ENCODE measurements at regions not wholly inside any gene's neighbourhood (a gene's known extent, or its start where the extent isn't known, plus 50 kb on each side); places are given as distances from the start of the nearest gene placed in this dataset.
"Not testable (repeated sequence)": the region's sequence is repeated elsewhere in the genome, so short reads cannot be mapped to it uniquely, and the experiment has no call there.

DNA sequence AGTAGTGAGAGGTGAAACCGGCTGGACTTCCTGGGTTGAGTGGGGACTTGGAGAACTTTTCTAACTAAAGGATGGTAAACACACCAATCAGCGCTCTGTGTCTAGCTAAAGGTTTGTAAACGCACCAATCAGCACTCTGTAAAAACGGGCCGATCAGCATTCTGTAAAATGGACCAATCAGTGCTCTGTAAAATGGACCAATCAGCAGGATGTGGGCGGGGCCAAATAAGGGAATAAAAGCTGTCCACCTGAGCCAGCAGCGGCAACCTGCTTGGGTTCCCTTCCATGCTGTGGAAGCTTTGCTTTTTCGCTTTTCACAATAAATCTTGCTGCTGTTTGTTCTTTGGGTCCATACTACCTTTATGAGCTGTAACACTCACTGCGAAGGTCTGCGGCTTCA lies 621.2 kb downstream of the JRKL start:
- not testable (repeated sequence) for DNase-seq (ENCODE audit: low spot score)

DNA sequence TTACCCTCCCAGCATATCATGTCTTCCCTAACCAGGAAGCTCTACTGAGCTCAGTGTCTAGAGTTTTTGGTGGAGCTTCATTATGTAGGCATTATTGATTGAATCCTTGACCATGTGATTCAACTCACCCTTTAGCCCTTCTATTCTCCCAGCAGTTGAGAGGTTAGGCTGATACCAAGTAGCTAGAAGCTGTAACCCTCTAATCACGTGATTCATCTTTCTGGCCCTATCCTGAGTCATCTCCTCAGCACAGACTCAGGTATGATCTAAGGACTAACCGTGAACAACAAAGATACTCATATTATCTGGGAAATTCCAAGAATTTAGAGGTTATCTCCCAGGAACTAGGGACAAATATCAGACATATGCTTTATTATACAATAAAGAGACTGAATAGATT lies 625.5 kb downstream of the JRKL start:
- DNase-seq (ENCODE audit: low spot score), result no peak

GRCh38 chr11:97019305-97019704 lies 629.5 kb downstream of the JRKL start:
- DNase-seq (ENCODE audit: low spot score), result no peak

DNA sequence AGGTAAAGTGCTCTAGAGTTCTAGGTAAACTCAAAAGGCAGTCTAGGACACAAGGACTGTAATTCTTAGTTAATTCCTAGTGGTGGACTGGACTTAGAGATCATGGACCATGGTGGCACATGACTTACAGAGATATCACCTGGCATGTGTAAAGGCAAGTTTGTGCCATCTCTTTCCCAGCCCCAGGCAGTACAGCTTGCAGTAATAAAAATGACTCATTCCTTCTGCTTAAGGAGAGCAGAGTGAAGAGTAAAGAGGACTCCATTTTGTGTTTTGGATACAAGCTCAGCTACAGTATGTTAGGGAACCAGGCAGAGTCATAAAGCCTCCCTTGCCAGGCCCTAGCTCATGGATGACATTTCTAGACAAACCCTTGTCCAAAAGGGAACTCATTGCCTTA lies 629.9 kb downstream of the JRKL start:
- DNase-seq (ENCODE audit: low spot score), result no peak

DNA sequence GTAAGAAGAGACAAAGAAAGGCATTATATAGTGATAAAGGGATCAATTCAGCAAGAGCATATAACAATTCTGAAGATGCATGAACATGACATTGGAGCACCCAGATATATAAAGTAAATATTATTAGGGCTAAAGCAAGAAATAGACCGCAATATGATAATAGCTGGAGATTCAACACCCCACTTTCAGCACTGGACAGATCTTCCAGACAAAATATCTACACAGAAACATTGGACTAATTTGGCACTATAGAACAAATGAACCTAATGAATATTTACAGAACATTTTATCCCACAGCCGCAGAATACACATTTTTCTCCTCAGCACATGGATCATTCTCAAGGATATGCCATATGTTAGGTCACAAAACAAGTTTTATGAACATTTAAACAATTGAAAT lies 633.1 kb downstream of the JRKL start:
- DNase-seq (ENCODE audit: low spot score), result no peak

GRCh38 chr11:97028836-97029406 lies 639.1 kb downstream of the JRKL start:
- no peak for DNase-seq (ENCODE audit: low spot score)

GRCh38 chr11:97033178-97033577 lies 643.4 kb downstream of the JRKL start:
- no peak for DNase-seq (ENCODE audit: low spot score)

GRCh38 chr11:97048481-97048880 lies 658.7 kb downstream of the JRKL start:
- no peak for DNase-seq (ENCODE audit: low spot score)

DNA sequence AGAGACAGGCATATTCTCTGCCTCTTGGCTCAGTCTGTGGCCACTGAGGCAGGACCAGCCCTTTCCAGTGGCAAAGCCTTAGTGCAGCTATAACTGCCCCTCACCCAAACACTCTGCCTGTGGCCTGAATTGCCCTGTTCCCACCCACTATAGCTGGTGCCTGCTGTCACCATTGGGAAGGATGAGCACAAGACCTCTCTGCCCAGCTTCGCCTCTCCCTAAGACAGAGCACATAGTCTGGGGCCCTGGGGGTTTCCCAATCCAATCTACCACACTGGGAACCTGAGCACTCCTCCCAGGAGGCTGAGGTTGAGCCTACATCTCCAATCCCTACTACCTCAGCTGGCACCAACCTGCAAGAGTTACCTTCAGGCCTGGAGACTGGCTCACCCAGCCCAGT lies 670.4 kb downstream of the JRKL start:
- DNase-seq (ENCODE audit: low spot score), result no peak

- DNase-seq (ENCODE audit: low spot score), result no peak
These were observed 679.3 kb downstream of the JRKL start for GRCh38 chr11:97069160-97069559.

DNA sequence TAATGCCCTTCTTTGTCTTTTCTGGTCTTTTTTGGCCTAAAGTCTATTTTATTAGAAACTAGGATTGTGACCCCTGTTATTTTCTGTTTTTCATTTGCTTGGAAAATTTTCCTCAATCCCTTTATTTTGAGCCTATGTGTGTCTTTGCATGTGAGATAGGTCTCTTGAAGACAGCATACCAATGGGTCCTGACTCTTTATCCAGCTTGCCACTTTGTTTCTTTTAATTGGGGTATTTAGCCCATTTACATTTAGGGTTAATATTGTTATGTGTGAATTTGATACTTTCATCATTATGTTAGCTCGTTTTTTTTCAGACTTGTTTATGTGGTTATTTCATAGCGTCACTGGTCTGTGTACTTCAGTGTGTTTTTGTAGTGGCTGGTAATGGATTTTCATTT lies 682.6 kb downstream of the JRKL start:
- DNase-seq (ENCODE audit: low spot score), result no peak

DNA sequence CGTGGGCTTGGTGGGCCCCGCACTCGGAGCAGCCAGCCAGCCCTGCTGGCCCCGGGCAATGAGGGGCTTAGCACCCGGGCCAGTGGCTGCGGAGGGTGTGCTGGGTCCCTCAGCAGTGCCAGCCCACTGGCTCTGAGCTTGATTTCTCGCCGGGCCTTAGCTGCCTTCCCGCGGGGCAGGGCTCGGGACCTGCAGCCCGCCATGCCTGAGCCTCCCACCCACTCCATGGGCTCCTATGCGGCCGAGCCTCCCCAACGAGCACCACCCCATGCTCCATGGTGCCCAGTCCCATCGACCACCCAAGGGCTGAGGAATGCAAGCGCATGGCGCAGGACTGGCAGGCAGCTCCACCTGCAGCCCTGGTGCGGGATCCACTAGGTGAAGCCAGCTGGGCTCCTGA lies 686.9 kb downstream of the JRKL start:
- not testable (repeated sequence) for DNase-seq (ENCODE audit: low spot score)

DNA sequence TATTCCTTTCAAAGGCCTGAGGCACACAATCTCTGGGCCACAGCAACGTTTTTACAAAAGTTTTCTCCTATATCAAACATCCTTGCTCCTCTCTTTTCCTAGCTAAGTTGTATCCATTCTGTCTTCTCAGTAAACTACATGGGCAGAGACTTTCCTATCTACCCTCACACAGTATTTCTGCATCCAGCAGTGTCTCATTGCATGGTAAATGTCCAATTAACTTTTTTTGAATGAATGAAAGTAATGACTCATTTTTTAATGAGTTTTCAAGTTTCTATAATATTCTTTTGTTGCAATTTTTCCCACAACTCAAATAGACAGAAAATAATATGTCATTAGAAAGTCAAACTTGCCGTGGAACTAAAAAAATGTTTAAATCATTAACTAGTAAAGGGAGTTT lies 688.6 kb downstream of the JRKL start:
- no peak for DNase-seq (ENCODE audit: low spot score)

DNA sequence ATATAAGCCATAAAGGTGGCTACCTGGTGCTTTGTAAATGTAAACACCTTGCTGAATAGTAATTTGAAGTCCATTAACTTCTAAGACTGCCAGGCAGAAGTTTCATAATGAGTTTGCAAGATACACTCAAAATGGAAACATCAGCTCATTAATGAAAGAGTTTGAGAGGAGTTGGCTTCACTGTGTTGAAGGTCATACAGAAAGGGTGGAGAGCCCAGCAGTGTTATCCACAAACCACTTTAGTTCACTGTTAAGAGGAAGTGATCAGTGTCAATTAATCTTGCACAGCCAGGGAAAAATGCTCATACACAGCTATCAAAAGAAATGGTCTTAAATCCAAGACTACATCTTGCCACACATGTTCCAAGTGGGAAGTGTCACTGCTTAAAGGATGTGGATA lies 689.4 kb downstream of the JRKL start:
- no peak for DNase-seq (ENCODE audit: low spot score)

DNA sequence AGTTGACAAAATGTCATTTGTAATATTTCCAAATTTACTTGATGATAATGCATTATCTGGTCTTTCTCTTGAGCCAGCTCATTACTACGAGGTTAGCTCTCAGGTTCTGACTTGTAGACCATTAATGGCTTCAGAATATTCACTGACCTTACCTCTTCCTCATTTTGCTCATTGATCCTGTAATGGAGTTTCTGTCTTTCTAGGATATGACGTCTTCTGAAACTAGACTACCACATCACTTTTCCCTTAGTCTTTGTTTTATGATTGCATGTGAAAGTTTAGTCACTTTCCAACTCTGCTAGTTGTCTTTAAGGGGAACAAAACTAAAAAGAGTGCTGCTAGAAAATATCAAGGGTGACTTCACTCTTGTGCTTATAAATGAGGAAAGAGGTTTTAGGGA lies 697.6 kb downstream of the JRKL start:
- DNase-seq (ENCODE audit: low spot score), result no peak

DNA sequence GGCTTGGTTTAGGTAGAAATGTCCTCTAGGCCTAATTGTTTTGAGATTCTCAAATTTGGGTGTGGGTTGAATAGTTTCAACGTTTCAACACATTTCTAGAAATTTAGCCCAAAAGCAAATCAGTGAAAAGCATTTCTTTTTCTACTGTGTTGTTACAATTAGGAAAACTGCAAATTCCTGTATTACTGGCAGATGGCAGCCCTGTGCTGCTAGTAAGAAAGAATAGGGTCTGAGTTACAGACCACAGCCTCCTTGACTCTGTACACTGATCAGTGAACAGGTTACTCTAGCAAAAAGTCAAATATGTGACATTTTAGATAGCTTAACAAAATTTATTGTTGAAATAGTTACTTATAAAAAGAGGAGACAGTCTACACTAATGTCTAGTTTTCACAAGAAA lies 703.0 kb downstream of the JRKL start:
- DNase-seq (ENCODE audit: low spot score), result peak; percentile 2

DNA sequence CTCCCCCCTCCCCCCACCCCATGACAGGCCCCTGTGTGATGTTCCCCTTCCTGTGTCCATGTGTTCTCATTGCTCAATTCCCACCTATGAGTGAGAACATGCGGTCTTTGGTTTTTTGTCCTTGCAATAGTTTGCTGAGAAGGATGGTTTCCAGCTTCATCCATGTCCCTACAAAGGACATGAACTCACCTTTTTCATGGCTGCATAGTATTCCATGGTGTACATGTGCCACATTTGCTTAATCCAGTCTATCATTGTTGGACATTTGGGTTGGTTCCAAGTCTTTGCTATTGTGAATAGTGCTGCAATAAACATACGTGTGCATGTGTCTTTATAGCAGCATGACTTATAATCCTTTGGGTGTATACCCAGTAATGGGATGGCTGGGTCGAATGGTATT lies 712.4 kb downstream of the JRKL start:
- DNase-seq (ENCODE audit: low spot score), result not testable (repeated sequence)

- no peak for DNase-seq (ENCODE audit: low spot score)
These were observed 717.8 kb downstream of the JRKL start for GRCh38 chr11:97107604-97108003.

DNA sequence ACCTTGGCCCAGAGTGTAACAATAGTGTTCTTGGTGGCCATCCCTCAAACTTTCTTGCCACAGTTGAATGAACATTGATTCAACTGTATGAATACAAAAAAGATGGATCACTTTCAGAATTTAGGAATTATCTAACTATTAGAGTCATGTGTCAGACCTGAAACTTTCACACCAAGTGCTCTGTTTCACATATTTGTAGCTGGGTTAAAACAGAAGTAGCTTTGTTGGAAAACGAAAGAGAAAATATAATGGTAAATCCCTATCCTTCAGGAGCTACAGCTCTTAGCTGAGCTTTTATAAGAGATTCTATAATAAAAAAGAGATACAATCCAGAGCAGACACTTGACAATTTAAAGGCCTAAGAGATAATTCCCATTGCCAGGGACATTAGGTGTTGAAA lies 719.3 kb downstream of the JRKL start:
- DNase-seq (ENCODE audit: low spot score), result no peak

DNA sequence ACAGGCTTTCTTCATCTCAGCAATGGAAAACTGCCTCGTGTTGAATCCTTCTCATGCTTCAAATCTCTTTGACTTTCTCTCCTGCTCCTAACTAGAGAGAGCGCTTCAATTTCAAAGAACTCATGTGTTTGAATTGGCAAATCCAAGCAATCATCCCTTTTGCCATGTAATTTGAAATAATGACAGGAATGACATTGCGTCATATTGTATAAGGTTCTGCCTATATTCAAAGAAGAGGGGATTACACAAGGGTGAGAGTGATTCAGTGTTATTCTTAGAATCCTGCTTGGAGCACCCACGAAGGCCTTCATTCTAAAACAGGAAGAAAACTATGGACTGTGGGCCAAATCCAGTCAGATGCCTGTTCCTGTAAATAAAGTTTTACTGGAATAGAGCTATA lies 720.6 kb downstream of the JRKL start:
- DNase-seq (ENCODE audit: low spot score), result no peak

- DNase-seq (ENCODE audit: low spot score), result no peak
These were observed 721.7 kb downstream of the JRKL start for GRCh38 chr11:97111559-97111958.

DNA sequence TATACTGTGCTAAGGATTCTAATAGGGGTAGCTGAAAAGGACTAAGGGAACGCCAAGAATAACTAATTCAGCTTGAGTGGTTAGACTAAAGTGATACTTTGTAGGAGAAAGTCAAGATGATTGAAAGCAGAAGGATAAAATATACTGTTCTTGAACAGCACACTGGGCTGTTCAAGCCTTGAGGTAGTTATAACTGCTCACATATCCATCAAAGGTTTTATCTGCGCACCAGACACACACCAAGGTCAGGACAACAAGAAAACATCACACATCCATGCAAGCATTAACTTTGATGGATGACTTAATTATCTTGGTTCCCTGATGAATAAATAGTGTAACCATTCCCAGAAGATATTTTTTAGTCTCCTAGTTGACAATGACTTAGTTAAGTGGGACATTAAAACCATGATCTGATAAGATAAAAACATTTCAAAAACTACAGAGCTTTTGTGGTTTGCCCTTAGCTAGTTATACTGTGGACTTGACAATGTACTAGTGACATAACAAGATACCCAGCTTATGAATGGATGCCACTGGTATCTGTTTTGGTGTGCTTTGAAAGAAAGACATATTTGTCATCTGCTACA lies 728.9 kb downstream of the JRKL start:
- peak; percentile 90 for DNase-seq (ENCODE audit: low spot score)

- peak; percentile 79 for DNase-seq (ENCODE audit: low spot score)
These were observed 733.4 kb downstream of the JRKL start for GRCh38 chr11:97123237-97123636.

DNA sequence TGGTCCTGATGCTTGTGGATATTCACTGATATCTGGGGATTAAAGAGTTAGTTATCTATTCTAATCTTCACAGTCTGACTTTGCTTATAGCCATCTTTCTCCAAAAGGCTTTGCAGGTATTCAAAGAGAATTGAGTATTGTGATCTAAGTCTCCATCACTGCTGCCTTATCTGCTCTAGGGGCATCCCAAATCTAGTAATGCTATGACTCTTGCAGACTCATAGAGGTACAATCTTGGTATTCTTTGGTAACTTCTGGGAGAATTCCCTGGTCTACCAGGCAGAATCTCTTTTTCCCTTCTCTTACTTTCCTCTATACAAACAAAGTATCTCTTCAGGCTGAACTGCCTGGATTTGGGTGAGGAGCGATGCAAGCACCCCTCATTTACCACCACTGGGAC lies 746.3 kb downstream of the JRKL start:
- DNase-seq (ENCODE audit: low spot score), result no peak

All from SK-N-DZ (cell line).